ENCODE measurements at regions not wholly inside any gene's neighbourhood (a gene's known extent, or its start where the extent isn't known, plus 50 kb on each side); places are given as distances from the start of the nearest gene placed in this dataset.

- TF ChIP-seq CHD7 (IDR thresholded peaks at IDR 0.05; ENCODE audit: insufficient replicate concordance, low read length) (no peak), FOSL1 (IDR thresholded peaks at IDR 0.05; ENCODE audit: insufficient read depth, low read depth, low read length) (no peak), CREB1 (IDR thresholded peaks at IDR 0.05) (no peak), JUND (IDR thresholded peaks at IDR 0.05; ENCODE audit: low read length) (no peak), SIN3A (conservative IDR thresholded peaks at IDR 0.05 in 1 of 2, IDR thresholded peaks at IDR 0.05 in 1 of 2; ENCODE audit: low read depth in 1 of 2, low read length in 2 of 2) (no peak), EP300 (IDR thresholded peaks at IDR 0.05; ENCODE audit: borderline replicate concordance in 1 of 2, low read depth in 2 of 2, low read length in 2 of 2) (no peak), SRF (IDR thresholded peaks at IDR 0.05; ENCODE audit: low read depth, low read length) (no peak), TEAD4 (IDR thresholded peaks at IDR 0.05; ENCODE audit: low read depth, low read length) (no peak), RXRA (IDR thresholded peaks at IDR 0.05; ENCODE audit: insufficient read depth, low read depth, low read length) (no peak), BRCA1 (IDR thresholded peaks at IDR 0.05; ENCODE audit: low read depth, low read length) (no peak), KDM1A (IDR thresholded peaks at IDR 0.05; ENCODE audit: borderline replicate concordance, low read length) (no peak), CEBPB (IDR thresholded peaks at IDR 0.05; ENCODE audit: low read depth, low read length) (no peak)
Observed at GRCh38 chrX:90883479-90883878, 551.2 kb upstream of the PABPC5 start (continued).
